Spleen (tissue), 7 donors: ENCODE measurements at regions not wholly inside any gene's neighbourhood (a gene's known extent, or its start where the extent isn't known, plus 50 kb on each side); places are given as distances from the start of the nearest gene placed in this dataset.

Experiments used
- CTCF ChIP-seq, 11 experiments: fragments of 200-600 bp in 7 of 11; fragments of 450-650 bp in 4 of 11; sonication (generic) in 4 of 11; IDR thresholded peaks in 8 of 11; conservative IDR thresholded peaks in 3 of 11; 1 replicate in 7 of 11; 2 replicates in 4 of 11; pipeline versions ENCODE4 v1.4.0 to v1.8.0; 2016 to 2021; ENCODE audit warnings: antibody characterized with exemption in 11 of 11, inconsistent platforms in 4 of 11, mild to moderate bottlenecking in 1 of 11
- POLR2A ChIP-seq, 3 donors: fragments of 450-650 bp; IDR thresholded peaks; one replicate each; pipeline ENCODE4 v1.5.1; 2017; ENCODE audit warnings: antibody characterized with exemption in 3 of 3, mild to moderate bottlenecking in 1 of 3
- donor health status: DM: no; HTN: no; CAD: no; lungs with moderate emphysema.
- donor health status: DM: no; HTN: no; CAD: no.
- donor health status: DM: no; HTN: no; CAD: no.

DNA sequence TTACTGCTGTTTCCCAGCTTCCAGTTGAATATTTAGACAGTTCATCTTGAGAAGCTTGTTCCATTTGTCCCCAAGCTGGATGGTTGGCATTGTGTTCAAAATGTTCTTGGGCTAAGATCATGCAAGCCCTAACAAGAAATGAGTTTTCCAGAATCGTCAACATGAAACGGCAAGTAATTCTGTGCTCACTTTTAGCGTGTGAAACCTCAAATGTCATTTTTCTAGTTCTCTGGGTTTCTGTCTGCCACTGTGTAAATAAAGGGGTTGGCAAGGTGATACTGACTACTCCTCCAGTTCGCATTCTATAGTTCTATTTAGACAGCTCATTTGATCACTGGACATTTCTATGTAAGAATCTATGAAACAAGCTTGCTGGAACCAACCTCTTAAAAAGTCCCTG is 194.0 kb downstream of the AHR start:
- TF ChIP-seq CTCF (IDR thresholded peaks at IDR 0.05 in 8 of 11, conservative IDR thresholded peaks at IDR 0.05 in 3 of 11) = no peak
- no peak for TF ChIP-seq POLR2A (IDR thresholded peaks at IDR 0.05)
